ENCODE measurements at regions not wholly inside any gene's neighbourhood (a gene's known extent, or its start where the extent isn't known, plus 50 kb on each side); places are given as distances from the start of the nearest gene placed in this dataset.

DNA sequence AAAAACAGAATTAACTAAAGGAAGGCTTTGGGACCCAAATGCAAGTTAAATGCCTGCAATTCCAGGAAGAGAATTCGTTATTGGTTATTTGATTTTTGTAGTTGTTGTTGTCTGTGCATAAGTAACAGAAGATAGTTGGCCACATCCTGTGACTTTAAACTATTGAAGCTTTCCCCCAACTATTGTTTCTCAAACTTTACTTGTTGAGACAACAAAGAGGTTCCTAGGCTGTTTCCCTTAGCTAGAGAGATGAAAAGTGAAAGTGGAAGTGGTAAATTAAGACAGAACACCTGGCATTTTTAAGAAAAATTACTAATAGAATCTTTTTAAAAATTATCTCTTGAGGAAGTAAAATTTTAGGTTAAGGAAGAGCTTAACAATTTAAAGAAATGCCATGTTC, 525.2 kb downstream of the PKHD1 start:
- DNase-seq: no peak

All from COR-L47 (cell line).